ENCODE measurements at regions not wholly inside any gene's neighbourhood (a gene's known extent, or its start where the extent isn't known, plus 50 kb on each side); places are given as distances from the start of the nearest gene placed in this dataset.

DNA sequence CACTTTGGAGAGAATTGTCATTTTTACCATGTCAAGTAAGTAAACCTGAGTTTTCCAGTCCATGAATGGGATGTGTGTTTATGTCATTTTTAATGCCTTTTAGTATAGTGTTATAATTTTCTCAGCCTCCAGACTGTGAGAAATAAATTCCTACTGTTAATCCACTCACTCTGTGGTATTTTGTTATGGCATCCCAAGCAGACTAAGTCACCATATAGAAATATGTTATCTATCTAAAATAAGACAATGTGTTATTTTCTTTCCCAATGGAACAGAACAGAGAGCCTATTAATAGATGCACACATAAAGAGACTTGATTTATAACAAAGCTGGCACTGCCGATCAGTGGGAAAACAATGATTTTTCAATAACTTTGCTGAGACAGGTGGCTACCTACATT lies 70.2 kb upstream of the SLC4A11 start:
- DNase-seq, result no peak

DNA sequence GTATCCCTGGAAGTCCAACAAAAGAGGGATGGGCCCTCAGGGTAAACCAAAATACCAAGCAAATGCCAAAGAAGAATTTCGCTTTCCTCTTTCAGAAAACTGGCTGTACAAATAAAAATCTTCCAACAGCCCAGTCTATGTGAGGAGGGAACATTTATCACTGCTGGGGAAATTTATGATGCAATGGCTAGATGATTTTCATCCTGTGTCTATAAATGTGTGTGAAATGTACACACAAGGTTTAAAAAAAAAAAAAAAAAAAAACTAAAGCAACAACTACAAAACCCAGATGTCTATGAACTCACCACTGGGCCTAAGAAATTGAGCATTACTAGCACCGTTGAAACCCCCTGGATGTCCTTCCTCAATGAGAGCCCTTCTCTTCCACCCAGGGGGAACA lies 68.7 kb upstream of the SLC4A11 start:
- no peak for DNase-seq

DNA sequence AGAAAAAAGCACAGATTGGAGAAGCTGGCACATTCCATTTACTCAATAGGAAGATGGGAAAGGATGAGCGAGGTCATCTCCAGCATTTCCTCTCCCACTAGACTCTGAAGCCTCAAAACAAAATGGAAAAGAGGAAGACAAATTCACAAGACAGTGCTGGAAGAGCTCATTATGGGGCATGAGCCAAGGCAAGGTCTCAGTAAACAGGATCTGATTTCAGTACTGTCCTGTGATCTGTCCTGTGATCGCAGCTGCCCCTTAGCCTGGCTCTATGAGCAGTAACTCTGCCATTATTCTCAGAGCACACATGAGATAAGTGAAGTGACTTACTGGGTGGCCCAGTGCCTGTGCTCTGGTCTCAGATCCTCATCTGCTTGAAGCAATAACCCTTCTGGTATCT lies 68.1 kb upstream of the SLC4A11 start:
- DNase-seq, result no peak

DNA sequence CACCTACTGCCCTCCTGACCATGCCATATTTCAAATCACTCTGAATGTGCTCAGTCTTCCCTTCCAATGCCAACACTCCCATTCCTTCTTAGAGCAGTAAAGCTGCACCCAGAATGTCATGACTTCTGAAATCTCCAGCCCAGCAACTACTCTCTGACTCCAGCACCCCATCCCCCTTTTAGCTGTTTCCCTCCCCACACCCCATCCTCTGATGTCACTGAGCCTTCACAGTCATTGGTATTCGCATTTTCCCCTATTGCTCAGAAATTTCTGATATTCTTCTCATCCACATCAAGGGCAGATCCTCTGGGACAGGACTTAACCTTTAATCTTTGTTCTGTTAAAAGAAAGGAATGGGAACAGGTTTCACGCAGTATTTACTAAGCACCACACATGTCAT lies 67.1 kb upstream of the SLC4A11 start:
- no peak for DNase-seq

DNA sequence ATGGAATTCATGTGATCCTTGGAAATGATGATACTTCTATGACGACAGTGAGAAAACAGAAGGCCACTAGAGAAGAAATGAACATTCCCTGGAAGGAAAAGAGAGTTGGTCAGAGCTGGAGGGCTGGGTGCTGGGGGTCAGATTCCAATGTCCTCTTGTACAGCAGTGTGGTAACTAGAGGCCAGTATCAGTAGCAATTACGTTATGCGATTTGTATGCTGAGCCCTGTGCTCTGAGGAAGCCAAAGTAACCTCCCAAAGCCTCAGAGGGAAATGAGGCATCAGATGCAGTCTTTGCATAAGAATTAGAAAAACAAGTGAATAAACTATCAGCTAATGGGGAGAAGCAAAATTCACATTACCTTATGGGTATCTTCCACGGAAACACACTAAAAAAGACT lies 65.5 kb upstream of the SLC4A11 start:
- no peak for DNase-seq

DNA sequence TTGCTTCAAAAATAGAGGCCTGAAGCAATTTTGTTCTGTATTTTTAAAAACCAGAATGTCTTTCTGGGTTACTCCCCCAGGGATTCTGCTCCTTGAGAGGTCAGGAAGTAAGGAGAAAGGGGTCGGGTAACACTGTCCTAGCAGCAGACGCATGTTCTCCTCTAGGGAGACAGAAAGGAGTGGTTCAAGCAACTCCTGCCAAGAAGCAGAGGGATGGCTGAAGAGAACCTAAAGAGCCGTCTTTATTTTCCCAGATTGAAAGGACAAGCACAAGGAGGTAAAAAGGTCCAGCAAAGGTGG lies 58.0 kb upstream of the SLC4A11 start:
- DNase-seq, result no peak

DNA sequence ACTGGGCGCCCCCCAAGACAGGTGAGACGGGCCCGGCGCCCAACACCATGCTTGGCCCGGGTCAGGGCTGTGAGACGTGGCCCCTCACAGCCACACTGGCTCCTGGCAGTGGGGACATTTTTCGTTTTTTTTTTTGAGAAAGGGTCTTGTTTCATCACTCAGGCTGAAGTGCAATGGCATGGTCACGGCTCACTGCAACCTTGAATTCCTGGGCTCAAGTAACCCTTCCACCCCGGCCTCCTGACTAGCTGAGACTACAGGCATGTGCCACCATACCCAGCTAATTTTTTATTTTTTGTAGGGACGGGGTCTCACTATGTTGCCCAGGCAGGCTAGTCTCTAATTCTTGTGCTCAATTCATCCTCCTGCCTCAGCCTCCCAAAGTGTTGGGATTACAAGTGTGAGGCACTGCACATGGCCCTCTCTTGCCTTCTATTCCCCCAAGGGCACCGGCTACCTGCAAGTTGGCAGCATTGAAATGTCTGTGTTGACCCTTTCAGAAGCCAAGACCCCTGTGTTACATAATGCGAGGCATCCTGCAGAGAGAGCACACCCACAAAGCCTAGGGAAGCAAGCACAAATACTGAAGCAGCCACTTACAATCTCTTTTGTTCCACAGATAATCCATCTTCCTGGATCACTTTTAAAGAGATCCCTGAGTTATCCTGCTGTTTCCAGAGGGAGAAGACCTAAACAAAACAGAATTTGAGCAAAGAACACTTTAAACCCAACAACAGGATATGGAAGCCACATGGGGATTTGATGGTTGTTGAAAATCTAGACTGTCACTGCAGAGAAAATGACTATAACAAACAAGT lies 57.5 kb upstream of the SLC4A11 start:
- no peak for DNase-seq

All from hematopoietic multipotent progenitor cell treated with erythropoietin and hydrocortisone succinate and interleukin-3 and kit ligand, for 6 days (in vitro differentiated cells).